Heart left ventricle (tissue), 13 donors: ENCODE measurements at regions not wholly inside any gene's neighbourhood (a gene's known extent, or its start where the extent isn't known, plus 50 kb on each side); places are given as distances from the start of the nearest gene placed in this dataset.

Source experiments
- POLR2A ChIP-seq, 2 donors: fragments of 450-650 bp; IDR thresholded peaks; one replicate each; pipeline ENCODE4 v1.6.1; 2017; ENCODE audit warnings: antibody characterized with exemption in 2 of 2, mild to moderate bottlenecking in 2 of 2, moderate library complexity in 2 of 2
- TF ChIP-seq, protein P1 (sequence below), 12 donors: fragments of 200-600 bp; sonication (generic) in 4 of 12; IDR thresholded peaks; one replicate each; pipeline versions ENCODE4 v1.5.0 to v1.8.0; 2018 to 2022; ENCODE audit warnings: antibody characterized with exemption in 12 of 12, mild to moderate bottlenecking in 5 of 12
- donor health status: ischemic (EF 13 %, LVEDD 7.1; RV severe dilation, severe dysfunction).
- donor health status: DM: no; HTN: yes; CAD: no.
- donor health status: DM: no; HTN: no; CAD: no.
- donor health status: ischemic (EF 25% LVEDD 6.9; RV normal size, moderate dysfunction).
- donor health status: ischemic (EF 25% LVEDD 5.7; RV mildly dilated, moderate dysfunction).
- donor health status: ischemic (EF 35%, LVEDD 5.7; RV mildly dilated, moderate dysfunction).
- donor health status: nonischemic (EF 11% LVEDD 7.7; RV severe dilation, severe dysfunction).
- donor health status: DM: yes; HTN: yes; CAD: no.
- donor health status: PGD.
- donor health status: ischemic (EF 29% LVEDD 5.4; RV normal size, mild dysfunction).
- donor health status: nonischemic (EF 23%, LVEDD 6.1; RV moderate dilation, normal function).

DNA sequence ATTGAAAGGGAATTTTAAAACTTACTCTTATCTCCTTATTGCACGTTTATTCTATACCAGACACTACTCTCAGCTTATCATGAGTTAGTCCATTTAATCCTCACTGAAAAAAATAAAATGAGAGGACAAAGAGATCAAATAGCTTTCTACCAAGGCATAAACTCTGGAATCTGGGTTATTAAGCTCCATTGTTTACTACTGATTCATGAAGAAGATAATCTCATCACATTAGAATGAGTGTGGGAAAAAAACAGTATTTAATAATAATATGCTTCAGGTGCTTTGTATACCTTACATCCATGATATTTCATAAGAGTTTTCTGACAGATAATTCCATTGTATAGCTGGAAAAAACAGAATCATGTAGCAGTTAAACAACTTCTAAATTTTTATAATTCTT lies 1092.6 kb downstream of the TECRL start:
- TF ChIP-seq, protein P1, sequence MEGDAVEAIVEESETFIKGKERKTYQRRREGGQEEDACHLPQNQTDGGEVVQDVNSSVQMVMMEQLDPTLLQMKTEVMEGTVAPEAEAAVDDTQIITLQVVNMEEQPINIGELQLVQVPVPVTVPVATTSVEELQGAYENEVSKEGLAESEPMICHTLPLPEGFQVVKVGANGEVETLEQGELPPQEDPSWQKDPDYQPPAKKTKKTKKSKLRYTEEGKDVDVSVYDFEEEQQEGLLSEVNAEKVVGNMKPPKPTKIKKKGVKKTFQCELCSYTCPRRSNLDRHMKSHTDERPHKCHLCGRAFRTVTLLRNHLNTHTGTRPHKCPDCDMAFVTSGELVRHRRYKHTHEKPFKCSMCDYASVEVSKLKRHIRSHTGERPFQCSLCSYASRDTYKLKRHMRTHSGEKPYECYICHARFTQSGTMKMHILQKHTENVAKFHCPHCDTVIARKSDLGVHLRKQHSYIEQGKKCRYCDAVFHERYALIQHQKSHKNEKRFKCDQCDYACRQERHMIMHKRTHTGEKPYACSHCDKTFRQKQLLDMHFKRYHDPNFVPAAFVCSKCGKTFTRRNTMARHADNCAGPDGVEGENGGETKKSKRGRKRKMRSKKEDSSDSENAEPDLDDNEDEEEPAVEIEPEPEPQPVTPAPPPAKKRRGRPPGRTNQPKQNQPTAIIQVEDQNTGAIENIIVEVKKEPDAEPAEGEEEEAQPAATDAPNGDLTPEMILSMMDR (IDR thresholded peaks at IDR 0.05): no peak
- TF ChIP-seq POLR2A (IDR thresholded peaks at IDR 0.05): no peak
